BLaER1 (cell line): ENCODE measurements at regions not wholly inside any gene's neighbourhood (a gene's known extent, or its start where the extent isn't known, plus 50 kb on each side); places are given as distances from the start of the nearest gene placed in this dataset.

ENCODE experiments used
- H3K27ac ChIP-seq: shearing (Covaris generic); formaldehyde crosslinking; 2 replicates; pipeline ENCODE4 v1.8.1; 2022
- H3K27me3 ChIP-seq: shearing (Covaris generic); formaldehyde crosslinking; 2 replicates; pipeline ENCODE4 v1.8.1; 2022
- H3K36me3 ChIP-seq: shearing (Covaris generic); formaldehyde crosslinking; 2 replicates; pipeline ENCODE4 v1.8.1; 2022
- H3K4me1 ChIP-seq: shearing (Covaris generic); formaldehyde crosslinking; 2 replicates; pipeline ENCODE4 v1.8.1; 2022
- H3K4me2 ChIP-seq: shearing (Covaris generic); formaldehyde crosslinking; 2 replicates; pipeline ENCODE4 v1.8.1; 2022
- H3K4me3 ChIP-seq: shearing (Covaris generic); formaldehyde crosslinking; 2 replicates; pipeline ENCODE4 v1.8.1; 2022
- H3K9ac ChIP-seq: shearing (Covaris generic); formaldehyde crosslinking; 2 replicates; pipeline ENCODE4 v1.8.1; 2022
- H3K9me3 ChIP-seq: shearing (Covaris generic); formaldehyde crosslinking; 2 replicates; pipeline ENCODE4 v1.8.1; 2022
- H4K20me1 ChIP-seq: shearing (Covaris generic); formaldehyde crosslinking; 2 replicates; pipeline ENCODE4 v1.8.1; 2022
- Cebpa-rat ChIP-seq: shearing (Covaris generic); IDR thresholded peaks from 2 replicates; pipeline ENCODE4 v1.8.1; 2022

- H3K4me3 ChIP-seq, result no peak overlapping the region
Measured at GRCh38 chr6:16001158-16001557, 127.7 kb upstream of the MYLIP start.

GRCh38 chr6:15999201-15999600, 129.7 kb upstream of the MYLIP start:
- no peak overlapping the region for H3K9ac ChIP-seq
- peaks cover 12% of the 10 kb centered on the region for H3K4me1 ChIP-seq
- no peak overlapping the region for H3K27ac ChIP-seq
- H3K9me3 ChIP-seq, result no peaks in the 10 kb centered on the region
- no peaks in the 10 kb centered on the region for H3K27me3 ChIP-seq
- H3K4me2 ChIP-seq, result no peak overlapping the region
- H3K4me3 ChIP-seq, result no peak overlapping the region
- no peaks in the 10 kb centered on the region for H3K36me3 ChIP-seq
- no peaks in the 10 kb centered on the region for H4K20me1 ChIP-seq
- no peak for TF ChIP-seq Cebpa-rat

More at GRCh38 chr6:16001158-16001557, 127.7 kb upstream of the MYLIP start:
- Histone ChIP-seq H3K9ac (no peak overlapping the region), H3K4me1 (0 out of 2 replicates have a peak, but pooled peaks cover 4% of the 10 kb centered on the region), H3K4me2 (no peak overlapping the region), H3K36me3 (no peaks in the 10 kb centered on the region), H3K27me3 (no peaks in the 10 kb centered on the region), H3K27ac (no peak overlapping the region), H3K9me3 (no peaks in the 10 kb centered on the region), H4K20me1 (no peaks in the 10 kb centered on the region)
- TF ChIP-seq Cebpa-rat, result no peak

GRCh38 chr6:15997586-15998388, 131.1 kb upstream of the MYLIP start:
- no peaks in the 10 kb centered on the region for H3K9me3 ChIP-seq
- no peak overlapping the region for H3K27ac ChIP-seq
- no peaks in the 10 kb centered on the region for H3K36me3 ChIP-seq
- H3K9ac ChIP-seq, result no peak overlapping the region
- H3K4me2 ChIP-seq, result no peak overlapping the region
- no peaks in the 10 kb centered on the region for H4K20me1 ChIP-seq
- TF ChIP-seq Cebpa-rat, result no peak
- no peak overlapping the region for H3K4me3 ChIP-seq
- H3K4me1 ChIP-seq, result peaks cover 13% of the 10 kb centered on the region
- H3K27me3 ChIP-seq, result no peaks in the 10 kb centered on the region

GRCh38 chr6:15996030-15996429, 132.9 kb upstream of the MYLIP start:
- Histone ChIP-seq H3K9ac (no peak overlapping the region), H3K4me1 (peaks cover 25% of the 10 kb centered on the region)

GRCh38 chr6:15995493-15995892, 133.4 kb upstream of the MYLIP start:
- TF ChIP-seq Cebpa-rat, result no peak

More at GRCh38 chr6:15996030-15996429, 132.9 kb upstream of the MYLIP start:
- H3K4me2 ChIP-seq, result no peak overlapping the region
- TF ChIP-seq Cebpa-rat, result no peak
- no peak overlapping the region for H3K27ac ChIP-seq
- no peak overlapping the region for H3K4me3 ChIP-seq
- H3K27me3 ChIP-seq, result no peaks in the 10 kb centered on the region
- no peaks in the 10 kb centered on the region for H3K9me3 ChIP-seq
- no peaks in the 10 kb centered on the region for H4K20me1 ChIP-seq
- H3K36me3 ChIP-seq, result no peaks in the 10 kb centered on the region

GRCh38 chr6:15994814-15995459, 133.9 kb upstream of the MYLIP start:
- peaks cover 25% of the 10 kb centered on the region for H3K4me1 ChIP-seq
- H3K27me3 ChIP-seq, result no peaks in the 10 kb centered on the region
- no peaks in the 10 kb centered on the region for H3K36me3 ChIP-seq
- peak overlapping the region; percentile 36 for H3K4me2 ChIP-seq
- no peak overlapping the region for H3K27ac ChIP-seq
- H4K20me1 ChIP-seq, result no peaks in the 10 kb centered on the region
- no peak for TF ChIP-seq Cebpa-rat
- H3K4me3 ChIP-seq, result no peak overlapping the region
- no peak overlapping the region for H3K9ac ChIP-seq
- no peaks in the 10 kb centered on the region for H3K9me3 ChIP-seq

More at GRCh38 chr6:15995493-15995892, 133.4 kb upstream of the MYLIP start:
- Histone ChIP-seq H3K27me3 (no peaks in the 10 kb centered on the region), H3K4me3 (no peak overlapping the region), H3K36me3 (no peaks in the 10 kb centered on the region), H4K20me1 (no peaks in the 10 kb centered on the region), H3K27ac (no peak overlapping the region), H3K9me3 (no peaks in the 10 kb centered on the region), H3K4me2 (no peak overlapping the region), H3K4me1 (peaks cover 25% of the 10 kb centered on the region), H3K9ac (no peak overlapping the region)

- TF ChIP-seq Cebpa-rat, result no peak
Measured at GRCh38 chr6:15993716-15994228, 135.1 kb upstream of the MYLIP start.

GRCh38 chr6:15990179-15990578, 138.7 kb upstream of the MYLIP start:
- peaks cover 23% of the 10 kb centered on the region for H3K4me1 ChIP-seq
- no peak overlapping the region for H3K4me2 ChIP-seq
- no peaks in the 10 kb centered on the region for H3K36me3 ChIP-seq
- H4K20me1 ChIP-seq, result no peaks in the 10 kb centered on the region
- H3K27ac ChIP-seq, result no peak overlapping the region
- no peak overlapping the region for H3K4me3 ChIP-seq
- no peak overlapping the region for H3K9ac ChIP-seq
- no peak for TF ChIP-seq Cebpa-rat
- H3K27me3 ChIP-seq, result no peaks in the 10 kb centered on the region
- H3K9me3 ChIP-seq, result no peaks in the 10 kb centered on the region

More at GRCh38 chr6:15993716-15994228, 135.1 kb upstream of the MYLIP start:
- Histone ChIP-seq H3K9ac (no peak overlapping the region), H3K4me1 (peaks cover 25% of the 10 kb centered on the region), H3K4me3 (no peak overlapping the region), H3K27me3 (no peaks in the 10 kb centered on the region), H3K9me3 (no peaks in the 10 kb centered on the region), H3K4me2 (no peak overlapping the region), H4K20me1 (no peaks in the 10 kb centered on the region), H3K36me3 (no peaks in the 10 kb centered on the region), H3K27ac (no peak overlapping the region)

GRCh38 chr6:15989397-15989796, 139.5 kb upstream of the MYLIP start:
- TF ChIP-seq Cebpa-rat, result no peak
- no peak overlapping the region for H3K9ac ChIP-seq
- H3K36me3 ChIP-seq, result no peaks in the 10 kb centered on the region

GRCh38 chr6:15987569-15987968, 141.3 kb upstream of the MYLIP start:
- Histone ChIP-seq H3K9me3 (no peaks in the 10 kb centered on the region), H3K4me1 (peaks cover 11% of the 10 kb centered on the region), H3K27ac (no peak overlapping the region), H3K4me3 (no peak overlapping the region), H3K36me3 (no peaks in the 10 kb centered on the region), H3K9ac (no peak overlapping the region), H3K4me2 (no peak overlapping the region), H4K20me1 (no peaks in the 10 kb centered on the region), H3K27me3 (no peaks in the 10 kb centered on the region)
- no peak for TF ChIP-seq Cebpa-rat

More at GRCh38 chr6:15989397-15989796, 139.5 kb upstream of the MYLIP start:
- no peaks in the 10 kb centered on the region for H3K27me3 ChIP-seq
- H3K4me3 ChIP-seq, result no peak overlapping the region
- H3K9me3 ChIP-seq, result no peaks in the 10 kb centered on the region
- no peak overlapping the region for H3K4me2 ChIP-seq
- H3K27ac ChIP-seq, result no peak overlapping the region
- no peaks in the 10 kb centered on the region for H4K20me1 ChIP-seq
- peaks cover 15% of the 10 kb centered on the region for H3K4me1 ChIP-seq
